Right lobe of liver (tissue), 4 donors: ENCODE measurements at regions not wholly inside any gene's neighbourhood (a gene's known extent, or its start where the extent isn't known, plus 50 kb on each side); places are given as distances from the start of the nearest gene placed in this dataset.

Source experiments
- POLR2A ChIP-seq: fragments of 450-650 bp; IDR thresholded peaks from one replicate; pipeline ENCODE4 v1.6.1; 2017; ENCODE audit warnings: antibody characterized with exemption, mild to moderate bottlenecking
- TF ChIP-seq, protein P1 (sequence below), 4 donors: fragments of 200-600 bp in 3 of 4; fragments of 450-650 bp in 1 of 4; IDR thresholded peaks; one replicate each; pipeline versions ENCODE4 v1.5.1 to v1.8.0; 2016 to 2022; ENCODE audit warnings: antibody characterized with exemption in 4 of 4, mild to moderate bottlenecking in 2 of 4
- donor health status: DM: no; HTN: no; CAD: no.
- donor health status: DM: no; HTN: no; CAD: no.
- donor health status: DM: no; HTN: yes; CAD: no.

GRCh38 chr1:239308701-239309333 is 77.6 kb upstream of the CHRM3 start:
- no peak for TF ChIP-seq POLR2A
- TF ChIP-seq, protein P1, sequence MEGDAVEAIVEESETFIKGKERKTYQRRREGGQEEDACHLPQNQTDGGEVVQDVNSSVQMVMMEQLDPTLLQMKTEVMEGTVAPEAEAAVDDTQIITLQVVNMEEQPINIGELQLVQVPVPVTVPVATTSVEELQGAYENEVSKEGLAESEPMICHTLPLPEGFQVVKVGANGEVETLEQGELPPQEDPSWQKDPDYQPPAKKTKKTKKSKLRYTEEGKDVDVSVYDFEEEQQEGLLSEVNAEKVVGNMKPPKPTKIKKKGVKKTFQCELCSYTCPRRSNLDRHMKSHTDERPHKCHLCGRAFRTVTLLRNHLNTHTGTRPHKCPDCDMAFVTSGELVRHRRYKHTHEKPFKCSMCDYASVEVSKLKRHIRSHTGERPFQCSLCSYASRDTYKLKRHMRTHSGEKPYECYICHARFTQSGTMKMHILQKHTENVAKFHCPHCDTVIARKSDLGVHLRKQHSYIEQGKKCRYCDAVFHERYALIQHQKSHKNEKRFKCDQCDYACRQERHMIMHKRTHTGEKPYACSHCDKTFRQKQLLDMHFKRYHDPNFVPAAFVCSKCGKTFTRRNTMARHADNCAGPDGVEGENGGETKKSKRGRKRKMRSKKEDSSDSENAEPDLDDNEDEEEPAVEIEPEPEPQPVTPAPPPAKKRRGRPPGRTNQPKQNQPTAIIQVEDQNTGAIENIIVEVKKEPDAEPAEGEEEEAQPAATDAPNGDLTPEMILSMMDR (IDR thresholded peaks at IDR 0.05): peak; percentile 38 to 72 (median 64)
